Activated CD4-positive, alpha-beta T cell treated with anti-CD3 and anti-CD28 coated beads, Interleukin-2, amount 10 ng/mL, durations not matched to agents 24 days and 14 days (primary cell): ENCODE measurements at regions not wholly inside any gene's neighbourhood (a gene's known extent, or its start where the extent isn't known, plus 50 kb on each side); places are given as distances from the start of the nearest gene placed in this dataset.

Experiments used
- DNase-seq: peaks from one replicate; pipeline ENCODE4 v3.0.0; 2022
- H3K27ac Mint-ChIP-seq: one replicate; pipeline ENCODE4 v1.8.0; 2022; ENCODE audit warnings: mild to moderate bottlenecking, mixed read lengths
- H3K27me3 Mint-ChIP-seq: one replicate; pipeline ENCODE4 v1.8.0; 2022; ENCODE audit warnings: mixed read lengths
- H3K36me3 Mint-ChIP-seq: one replicate; pipeline ENCODE4 v1.8.0; 2022; ENCODE audit warnings: low read depth, mild to moderate bottlenecking, mixed read lengths
- H3K4me1 Mint-ChIP-seq: one replicate; pipeline ENCODE4 v1.8.0; 2021; ENCODE audit warnings: mixed read lengths
- H3K4me3 Mint-ChIP-seq: one replicate; pipeline ENCODE4 v1.8.0; 2022; ENCODE audit warnings: mild to moderate bottlenecking, moderate library complexity, mixed read lengths
- H3K9me3 Mint-ChIP-seq: one replicate; pipeline ENCODE4 v1.8.0; 2021; ENCODE audit warnings: mixed read lengths
- intact Hi-C: fragments of 100-400 bp; cut with micrococcal nuclease; formaldehyde crosslinking; loops from one replicate; pipeline ENCODE4 v1.15.1; 2023

DNA sequence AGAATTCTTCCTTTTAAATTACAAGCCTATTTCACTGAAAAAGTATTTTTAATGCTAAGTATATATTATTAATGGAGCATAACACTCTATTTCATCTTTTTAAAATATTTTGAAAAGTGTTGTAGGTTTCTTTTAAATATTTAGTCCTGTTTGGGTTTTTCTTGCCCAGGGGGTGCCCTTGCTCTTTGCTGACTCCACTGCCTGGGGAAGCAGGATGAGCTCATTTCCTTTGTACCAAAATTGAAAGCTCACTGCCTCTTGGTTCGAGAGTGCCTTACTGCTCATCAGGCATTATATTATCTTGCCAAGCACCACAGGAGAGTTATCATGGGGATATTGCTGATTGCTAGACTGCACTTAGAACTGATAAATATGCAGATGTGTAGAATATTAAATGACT lies 819.2 kb downstream of the PCDH18 start:
- Mint-ChIP-seq H3K4me3 (no peak overlapping the region), H3K27ac (no peak overlapping the region), H3K4me1 (no peaks in the 10 kb centered on the region), H3K36me3 (no peaks in the 10 kb centered on the region), H3K27me3 (no peaks in the 10 kb centered on the region), H3K9me3 (no peaks in the 10 kb centered on the region)
- no peak for DNase-seq
- intact Hi-C loops = no loop called here

- Mint-ChIP-seq H3K27me3 (no peaks in the 10 kb centered on the region), H3K36me3 (no peaks in the 10 kb centered on the region), H3K4me1 (no peaks in the 10 kb centered on the region), H3K4me3 (no peak overlapping the region), H3K27ac (no peak overlapping the region), H3K9me3 (no peaks in the 10 kb centered on the region)
- no peak for DNase-seq
- intact Hi-C loops = no loop called here
Measured at GRCh38 chr4:136709897-136710296, 822.4 kb downstream of the PCDH18 start.

GRCh38 chr4:136706942-136707341 lies 825.4 kb downstream of the PCDH18 start:
- Mint-ChIP-seq H3K9me3 (no peaks in the 10 kb centered on the region), H3K4me3 (no peak overlapping the region), H3K36me3 (no peaks in the 10 kb centered on the region), H3K27me3 (no peaks in the 10 kb centered on the region), H3K4me1 (no peaks in the 10 kb centered on the region), H3K27ac (no peak overlapping the region)
- no peak for DNase-seq
- intact Hi-C loops = no loop called here

DNA sequence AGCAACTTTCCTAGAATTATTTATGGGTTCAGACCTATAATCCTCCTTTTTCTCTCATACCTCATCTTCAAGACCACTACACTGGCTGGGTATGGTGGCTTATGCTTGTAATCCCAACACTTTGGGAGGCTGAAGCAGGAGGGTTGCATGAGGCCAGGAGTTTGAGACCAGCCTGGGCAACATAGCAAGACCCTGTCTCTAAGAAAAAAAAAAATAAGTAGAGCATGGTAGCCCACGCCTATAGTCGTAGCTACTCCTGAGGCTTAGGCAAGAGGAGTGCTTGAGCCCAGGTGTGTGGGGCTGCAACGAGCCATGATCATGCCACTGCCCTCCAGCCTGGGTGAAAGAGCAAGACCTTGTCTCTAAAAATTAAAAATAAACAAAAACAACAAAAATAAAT lies 832.4 kb downstream of the PCDH18 start:
- DNase-seq = no peak
- Mint-ChIP-seq H3K27me3 (no peaks in the 10 kb centered on the region), H3K9me3 (no peaks in the 10 kb centered on the region), H3K4me3 (no peak overlapping the region), H3K36me3 (no peaks in the 10 kb centered on the region), H3K4me1 (no peaks in the 10 kb centered on the region), H3K27ac (no peak overlapping the region)
- intact Hi-C loops = no loop called here

DNA sequence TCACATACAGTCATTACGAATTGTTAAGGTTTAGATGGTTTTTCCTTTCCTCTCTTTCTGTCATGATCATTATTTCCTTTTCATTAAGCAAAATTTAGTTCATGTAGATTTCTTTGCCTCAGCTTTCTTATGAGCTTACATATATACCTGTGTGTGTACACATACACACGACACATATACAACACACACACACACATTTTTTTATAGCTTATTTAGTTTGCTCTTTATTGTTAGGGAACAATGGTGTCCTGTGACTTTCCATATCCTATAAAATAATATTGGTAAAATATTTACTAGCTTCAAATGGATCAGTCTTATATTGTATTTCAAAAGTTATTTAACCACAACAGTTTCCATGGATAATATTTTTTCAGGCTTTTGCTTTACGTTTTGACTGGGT lies 840.7 kb downstream of the PCDH18 start:
- H3K4me1 Mint-ChIP-seq = no peaks in the 10 kb centered on the region
- intact Hi-C loops = no loop called here
- H3K27ac Mint-ChIP-seq = no peak overlapping the region
- no peak for DNase-seq
- no peaks in the 10 kb centered on the region for H3K27me3 Mint-ChIP-seq
- H3K36me3 Mint-ChIP-seq = no peaks in the 10 kb centered on the region
- H3K4me3 Mint-ChIP-seq = no peak overlapping the region
- no peaks in the 10 kb centered on the region for H3K9me3 Mint-ChIP-seq

DNA sequence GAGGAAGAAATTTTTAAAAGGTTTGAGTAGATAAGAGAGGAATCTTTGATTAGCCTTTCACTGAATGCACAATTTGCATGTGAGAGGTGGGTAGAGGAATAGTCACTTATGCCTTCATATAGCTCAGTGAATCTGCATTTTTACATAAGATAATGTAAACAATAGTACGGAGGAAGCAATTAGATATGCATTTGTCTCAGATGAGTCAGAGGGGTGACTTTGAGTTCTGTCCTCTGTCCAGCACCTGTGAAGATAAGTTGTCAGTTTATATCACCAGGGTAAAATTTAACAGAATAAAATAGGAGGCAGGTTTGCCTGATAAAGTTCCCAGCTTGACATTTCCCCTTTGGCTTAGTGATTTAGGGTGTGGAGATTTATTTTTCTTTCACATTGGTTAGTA lies 841.9 kb downstream of the PCDH18 start:
- intact Hi-C loops = no loop called here
- no peak for DNase-seq

GRCh38 chr4:136687596-136687995 lies 844.7 kb downstream of the PCDH18 start:
- no peaks in the 10 kb centered on the region for H3K27me3 Mint-ChIP-seq
- H3K36me3 Mint-ChIP-seq = no peaks in the 10 kb centered on the region
- no peak overlapping the region for H3K4me3 Mint-ChIP-seq
- intact Hi-C loops = no loop called here
- no peaks in the 10 kb centered on the region for H3K9me3 Mint-ChIP-seq
- no peak overlapping the region for H3K27ac Mint-ChIP-seq
- no peak for DNase-seq
- no peaks in the 10 kb centered on the region for H3K4me1 Mint-ChIP-seq

More for the DNA sequence above, 841.9 kb downstream of the PCDH18 start:
- Mint-ChIP-seq H3K4me1 (no peaks in the 10 kb centered on the region), H3K36me3 (no peaks in the 10 kb centered on the region), H3K27me3 (no peaks in the 10 kb centered on the region), H3K4me3 (no peak overlapping the region), H3K9me3 (no peaks in the 10 kb centered on the region), H3K27ac (no peak overlapping the region)

- intact Hi-C loops = no loop called here
- H3K36me3 Mint-ChIP-seq = no peaks in the 10 kb centered on the region
- H3K4me1 Mint-ChIP-seq = no peaks in the 10 kb centered on the region
- no peak overlapping the region for H3K4me3 Mint-ChIP-seq
- no peak overlapping the region for H3K27ac Mint-ChIP-seq
- no peak for DNase-seq
- no peaks in the 10 kb centered on the region for H3K9me3 Mint-ChIP-seq
- no peaks in the 10 kb centered on the region for H3K27me3 Mint-ChIP-seq
Measured at GRCh38 chr4:136687118-136687517, 845.2 kb downstream of the PCDH18 start.

GRCh38 chr4:136680761-136681160 lies 851.5 kb downstream of the PCDH18 start:
- Mint-ChIP-seq H3K4me1 (no peaks in the 10 kb centered on the region), H3K27me3 (no peaks in the 10 kb centered on the region), H3K27ac (no peak overlapping the region), H3K4me3 (no peak overlapping the region), H3K9me3 (no peaks in the 10 kb centered on the region), H3K36me3 (no peaks in the 10 kb centered on the region)
- no peak for DNase-seq
- intact Hi-C loops = no loop called here

DNA sequence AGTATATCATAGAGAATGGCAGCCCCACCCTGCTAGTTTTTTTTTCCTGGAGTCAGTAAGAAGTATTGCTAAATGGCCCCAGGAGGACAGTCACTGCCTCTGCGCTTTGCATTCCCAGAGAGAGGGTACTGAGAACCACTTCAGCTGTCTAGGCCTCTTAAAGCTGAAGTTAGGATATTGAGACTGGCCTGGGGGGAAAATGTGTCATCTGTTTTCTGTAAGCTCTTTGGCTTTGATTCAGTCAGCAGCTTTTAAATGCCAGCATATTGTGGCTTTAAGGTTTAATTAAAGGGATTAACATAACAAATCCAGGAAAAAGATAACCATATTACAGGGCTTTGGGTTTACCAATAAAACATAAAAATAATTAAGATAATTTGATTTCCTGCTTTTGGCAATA lies 852.0 kb downstream of the PCDH18 start:
- Mint-ChIP-seq H3K4me1 (no peaks in the 10 kb centered on the region), H3K27ac (no peak overlapping the region), H3K27me3 (no peaks in the 10 kb centered on the region), H3K9me3 (no peaks in the 10 kb centered on the region), H3K36me3 (no peaks in the 10 kb centered on the region), H3K4me3 (no peak overlapping the region)
- intact Hi-C loops = no loop called here
- no peak for DNase-seq

DNA sequence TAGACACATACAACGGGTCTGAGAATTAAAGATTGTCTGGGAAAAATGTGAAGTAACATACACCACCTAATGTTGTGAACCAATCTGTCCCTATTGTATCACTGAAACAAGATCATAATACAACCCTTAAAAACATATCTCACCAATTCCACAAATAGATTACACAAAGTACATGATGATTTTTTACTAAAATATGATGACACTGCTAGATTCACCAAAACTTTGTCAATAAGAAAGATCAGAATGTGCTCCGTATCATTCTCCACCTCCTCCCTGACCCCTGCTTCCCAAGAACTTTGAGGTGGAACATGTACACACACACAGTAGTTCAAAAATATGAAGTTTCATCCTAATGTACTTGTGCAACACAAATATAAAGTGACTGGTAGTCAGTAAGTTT lies 862.0 kb downstream of the PCDH18 start:
- Mint-ChIP-seq H3K36me3 (no peaks in the 10 kb centered on the region), H3K27ac (no peak overlapping the region), H3K4me1 (no peaks in the 10 kb centered on the region), H3K9me3 (no peaks in the 10 kb centered on the region), H3K27me3 (no peaks in the 10 kb centered on the region), H3K4me3 (no peak overlapping the region)
- intact Hi-C loops = no loop called here
- DNase-seq = no peak

- Mint-ChIP-seq H3K27me3 (no peaks in the 10 kb centered on the region), H3K4me3 (no peak overlapping the region), H3K9me3 (no peaks in the 10 kb centered on the region), H3K27ac (no peak overlapping the region), H3K4me1 (no peaks in the 10 kb centered on the region), H3K36me3 (no peaks in the 10 kb centered on the region)
- DNase-seq = no peak
- intact Hi-C loops = no loop called here
Measured at GRCh38 chr4:136664988-136665387, 867.3 kb downstream of the PCDH18 start.

DNA sequence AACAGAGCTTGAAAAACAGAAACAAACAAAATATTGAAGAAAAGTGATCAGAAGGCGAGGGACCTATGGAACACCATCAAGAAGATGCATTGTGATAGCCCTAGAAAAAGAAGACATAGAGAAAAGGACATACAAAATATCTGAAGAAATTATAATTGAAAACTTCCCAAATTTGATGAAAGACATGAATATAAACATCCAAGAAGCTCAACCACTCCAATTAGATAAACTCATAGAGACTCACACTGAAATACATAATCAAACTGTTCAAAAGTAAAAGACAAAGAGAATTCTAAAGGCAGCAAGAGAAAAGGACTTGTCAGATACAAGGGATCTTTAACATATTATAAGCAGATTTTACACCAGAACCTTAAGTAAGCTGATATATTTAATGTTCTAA lies 869.8 kb downstream of the PCDH18 start:
- no peak for DNase-seq
- Mint-ChIP-seq H3K36me3 (no peaks in the 10 kb centered on the region), H3K27me3 (no peaks in the 10 kb centered on the region), H3K4me3 (no peak overlapping the region), H3K27ac (no peak overlapping the region), H3K9me3 (no peaks in the 10 kb centered on the region), H3K4me1 (no peaks in the 10 kb centered on the region)
- intact Hi-C loops = no loop called here

DNA sequence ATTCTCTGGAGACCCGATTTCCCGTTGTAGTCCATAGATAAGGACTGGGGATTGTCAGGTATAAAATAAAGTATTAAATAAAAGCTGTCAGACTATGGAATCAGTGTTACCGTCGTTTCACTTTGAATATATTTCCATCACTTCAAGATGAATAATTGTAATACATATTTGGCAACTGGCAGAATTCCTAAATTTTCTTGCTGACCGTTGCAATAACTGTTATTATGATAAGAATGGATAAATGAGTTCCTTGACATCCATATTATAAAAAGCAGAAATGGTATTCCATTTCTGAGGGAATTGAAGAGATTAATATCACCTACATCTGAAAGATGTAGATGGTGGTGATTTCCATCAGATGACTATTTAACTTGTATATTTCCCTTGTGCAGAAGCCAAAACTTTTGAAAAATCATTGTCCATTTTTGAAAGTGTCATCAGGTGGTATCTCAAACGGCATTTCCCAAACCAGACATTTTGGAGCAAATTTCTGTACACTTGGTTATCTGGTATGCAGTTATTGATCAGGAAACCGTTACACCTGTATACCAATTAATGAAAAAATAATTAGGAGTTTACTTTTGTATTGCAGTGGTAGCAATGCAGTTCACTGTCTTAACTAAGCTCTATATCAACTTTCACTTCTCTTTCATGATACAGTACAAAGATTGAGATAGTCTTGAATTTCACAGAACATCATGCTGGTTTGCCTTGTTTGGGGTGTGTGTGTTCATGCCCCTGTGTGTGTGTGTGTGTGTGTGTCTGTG lies 878.5 kb downstream of the PCDH18 start:
- no peak for DNase-seq
- H3K27me3 Mint-ChIP-seq = no peaks in the 10 kb centered on the region
- intact Hi-C loops = no loop called here
- H3K27ac Mint-ChIP-seq = no peak overlapping the region
- no peaks in the 10 kb centered on the region for H3K4me1 Mint-ChIP-seq
- no peak overlapping the region for H3K4me3 Mint-ChIP-seq
- H3K36me3 Mint-ChIP-seq = no peaks in the 10 kb centered on the region
- no peaks in the 10 kb centered on the region for H3K9me3 Mint-ChIP-seq

- no peaks in the 10 kb centered on the region for H3K4me1 Mint-ChIP-seq
- no peaks in the 10 kb centered on the region for H3K9me3 Mint-ChIP-seq
- no peak overlapping the region for H3K27ac Mint-ChIP-seq
- intact Hi-C loops = no loop called here
- no peak overlapping the region for H3K4me3 Mint-ChIP-seq
- no peak for DNase-seq
- H3K36me3 Mint-ChIP-seq = no peaks in the 10 kb centered on the region
- H3K27me3 Mint-ChIP-seq = no peaks in the 10 kb centered on the region
Measured at GRCh38 chr4:136651932-136652331, 880.4 kb downstream of the PCDH18 start.
